Muscle of leg (tissue), 3 donors: ENCODE measurements at regions not wholly inside any gene's neighbourhood (a gene's known extent, or its start where the extent isn't known, plus 50 kb on each side); places are given as distances from the start of the nearest gene placed in this dataset.

Experiments
- DNase-seq: peaks from one replicate; pipeline ENCODE4 v3.0.0; 2013
- H3K27ac ChIP-seq: one replicate; pipeline ENCODE4 v1.5.1; 2013; ENCODE audit warnings: mild to moderate bottlenecking, low read length, control low read depth
- H3K27me3 ChIP-seq: one replicate; pipeline ENCODE4 v1.6.1; 2013; ENCODE audit warnings: low read length; ENCODE audit not compliant: control insufficient read depth, insufficient read depth
- H3K36me3 ChIP-seq: one replicate; pipeline ENCODE4 v1.6.1; 2013; ENCODE audit warnings: low read length; ENCODE audit not compliant: control insufficient read depth, insufficient read depth
- H3K4me1 ChIP-seq: one replicate; pipeline ENCODE4 v1.6.1; 2013; ENCODE audit warnings: low read length; ENCODE audit not compliant: control insufficient read depth, insufficient read depth
- H3K4me3 ChIP-seq: one replicate; pipeline ENCODE4 v1.5.1; 2013; ENCODE audit warnings: low read length, control low read depth
- H3K9me3 ChIP-seq: replicated peaks from 2 replicates; pipeline ENCODE4 v1.6.1; 2013; ENCODE audit warnings: low read depth, low read length; ENCODE audit not compliant: control insufficient read depth
- WGBS: methylation state at CpG from one replicate; pipeline ENCODE4 v1.1.5; 2013; ENCODE audit warnings: missing lambda C conversion rate; ENCODE audit not compliant: insufficient coverage; 5-methylcytosine and 5-hydroxymethylcytosine counted together

- H3K27me3 ChIP-seq, result peaks cover 19% of the 10 kb centered on the region
- 33% methylated on average over 1 of the region's 6 CpGs for WGBS
- DNase-seq, result no peak
- no peak overlapping the region for H3K4me3 ChIP-seq
- H3K4me1 ChIP-seq, result no peaks in the 10 kb centered on the region
- no peaks in the 10 kb centered on the region for H3K36me3 ChIP-seq
- no peaks in the 10 kb centered on the region for H3K9me3 ChIP-seq
- H3K27ac ChIP-seq, result no peak overlapping the region
These were observed 50.4 kb upstream of the GRIP2 start for GRCh38 chr3:14590569-14590968.

- no peak overlapping the region for H3K4me3 ChIP-seq
- H3K27me3 ChIP-seq, result peaks cover 16% of the 10 kb centered on the region
- no peaks in the 10 kb centered on the region for H3K4me1 ChIP-seq
- no peaks in the 10 kb centered on the region for H3K36me3 ChIP-seq
- H3K9me3 ChIP-seq, result no peaks in the 10 kb centered on the region
- no peak for DNase-seq
- WGBS, result 73% methylated on average over 8 of the region's 9 CpGs
- no peak overlapping the region for H3K27ac ChIP-seq
These were observed 52.2 kb upstream of the GRIP2 start for GRCh38 chr3:14592390-14592789.

- Histone ChIP-seq H3K27ac (no peak overlapping the region), H3K9me3 (no peaks in the 10 kb centered on the region), H3K36me3 (no peaks in the 10 kb centered on the region), H3K4me3 (no peak overlapping the region), H3K27me3 (peaks cover 16% of the 10 kb centered on the region), H3K4me1 (no peaks in the 10 kb centered on the region)
- WGBS, result 78% methylated on average over 4 of the region's 5 CpGs
- no peak for DNase-seq
These were observed 52.7 kb upstream of the GRIP2 start for GRCh38 chr3:14592836-14593235.

- Histone ChIP-seq H3K27ac (no peak overlapping the region), H3K4me3 (no peak overlapping the region), H3K27me3 (peaks cover 22% of the 10 kb centered on the region), H3K9me3 (no peaks in the 10 kb centered on the region), H3K36me3 (no peaks in the 10 kb centered on the region), H3K4me1 (no peaks in the 10 kb centered on the region)
- 60% methylated on average over 7 of the region's 8 CpGs for WGBS
- DNase-seq, result no peak
These were observed 54.1 kb upstream of the GRIP2 start for GRCh38 chr3:14594234-14594633.

- Histone ChIP-seq H3K4me1 (no peaks in the 10 kb centered on the region), H3K4me3 (no peak overlapping the region), H3K36me3 (no peaks in the 10 kb centered on the region), H3K9me3 (no peaks in the 10 kb centered on the region), H3K27ac (no peak overlapping the region), H3K27me3 (peaks cover 30% of the 10 kb centered on the region)
- 70% methylated on average over 7 of the region's 8 CpGs for WGBS
- no peak for DNase-seq
These were observed 55.4 kb upstream of the GRIP2 start for GRCh38 chr3:14595561-14595960.

GRCh38 chr3:14597266-14597665 lies 54.3 kb upstream of the CCDC174 start:
- H3K9me3 ChIP-seq, result no peaks in the 10 kb centered on the region
- H3K4me3 ChIP-seq, result no peak overlapping the region
- no peak overlapping the region for H3K27ac ChIP-seq
- no CpG with 5 or more reads among the region's 3 CpGs for WGBS
- DNase-seq, result no peak
- peaks cover 41% of the 10 kb centered on the region for H3K27me3 ChIP-seq
- no peaks in the 10 kb centered on the region for H3K4me1 ChIP-seq
- H3K36me3 ChIP-seq, result no peaks in the 10 kb centered on the region

- peak; percentile 40 for DNase-seq
- no peaks in the 10 kb centered on the region for H3K9me3 ChIP-seq
These were observed 53.4 kb upstream of the CCDC174 start for GRCh38 chr3:14598143-14598569.

GRCh38 chr3:14599488-14599887 lies 52.1 kb upstream of the CCDC174 start:
- no peaks in the 10 kb centered on the region for H3K4me1 ChIP-seq
- no peak overlapping the region for H3K4me3 ChIP-seq
- DNase-seq, result no peak
- no peak overlapping the region for H3K27ac ChIP-seq
- no peaks in the 10 kb centered on the region for H3K9me3 ChIP-seq
- no peaks in the 10 kb centered on the region for H3K36me3 ChIP-seq
- peaks cover 59% of the 10 kb centered on the region for H3K27me3 ChIP-seq

More at GRCh38 chr3:14598143-14598569, 53.4 kb upstream of the CCDC174 start:
- Histone ChIP-seq H3K4me1 (no peaks in the 10 kb centered on the region), H3K4me3 (no peak overlapping the region), H3K27ac (no peak overlapping the region), H3K36me3 (no peaks in the 10 kb centered on the region), H3K27me3 (peaks cover 46% of the 10 kb centered on the region)
- 17% methylated on average over 8 of the region's 9 CpGs for WGBS

GRCh38 chr3:14600075-14600474 lies 51.5 kb upstream of the CCDC174 start:
- H3K27me3 ChIP-seq, result peaks cover 65% of the 10 kb centered on the region
- DNase-seq, result no peak
- 93% methylated on average over 3 of the region's 4 CpGs for WGBS

GRCh38 chr3:14600856-14601610 lies 50.5 kb upstream of the CCDC174 start:
- Histone ChIP-seq H3K27me3 (peaks cover 73% of the 10 kb centered on the region), H3K9me3 (no peaks in the 10 kb centered on the region), H3K4me1 (no peaks in the 10 kb centered on the region), H3K4me3 (no peak overlapping the region), H3K36me3 (no peaks in the 10 kb centered on the region), H3K27ac (no peak overlapping the region)
- WGBS, result 56% methylated on average over 8 of the region's 10 CpGs
- no peak for DNase-seq

More at GRCh38 chr3:14600075-14600474, 51.5 kb upstream of the CCDC174 start:
- Histone ChIP-seq H3K9me3 (no peaks in the 10 kb centered on the region), H3K36me3 (no peaks in the 10 kb centered on the region), H3K4me1 (no peaks in the 10 kb centered on the region), H3K4me3 (no peak overlapping the region), H3K27ac (no peak overlapping the region)

- no peaks in the 10 kb centered on the region for H3K36me3 ChIP-seq
- H3K4me3 ChIP-seq, result no peak overlapping the region
- no peak overlapping the region for H3K27ac ChIP-seq
- H3K4me1 ChIP-seq, result no peaks in the 10 kb centered on the region
- H3K27me3 ChIP-seq, result peaks cover 73% of the 10 kb centered on the region
- H3K9me3 ChIP-seq, result no peaks in the 10 kb centered on the region
- no peak for DNase-seq
- 31% methylated on average over 3 of the region's 4 CpGs for WGBS
These were observed 49.9 kb upstream of the CCDC174 start for GRCh38 chr3:14601692-14602005.
